PC-3 (cell line): ENCODE measurements at regions not wholly inside any gene's neighbourhood (a gene's known extent, or its start where the extent isn't known, plus 50 kb on each side); places are given as distances from the start of the nearest gene placed in this dataset.

ENCODE experiments used
- ATAC-seq: fragments of 200-7000 bp; cut with Tn5 transposase; 2 replicates; pipeline ENCODE4 v1.9.1; 2020; ENCODE audit warnings: mild to moderate bottlenecking, moderate library complexity
- BruUV-seq: library from RNA; stranded (reverse); fragments of 400-500 nt; replicated peaks from 2 replicates; lab custom pipeline; 2021; lab: Mats Ljungman, UMichigan
- CTCF ChIA-PET: fragments of 300-600 bp; sonication (Branson Sonifier 250); formaldehyde crosslinking; loops from one replicate; lab custom pipeline; 2022; ENCODE audit warnings: antibody characterized with exemption; lab: Charles Lee
- POLR2A ChIA-PET: fragments of 300-600 bp; sonication (Branson Sonifier 250); formaldehyde crosslinking; loops from one replicate; lab custom pipeline; 2022; ENCODE audit warnings: antibody characterized with exemption; ENCODE audit not compliant: unreplicated experiment; lab: Charles Lee
- DNase-seq: peaks from one replicate; pipeline ENCODE4 v3.0.0-alpha.2; 2015
- H2AFZ ChIP-seq: fragments of 300-600 bp; sonication (generic); 2 replicates; pipeline ENCODE4 v1.6.0; 2016; ENCODE audit warnings: antibody characterized with exemption, low read length
- H3F3A ChIP-seq: fragments of 300-600 bp; sonication (generic); one replicate; pipeline ENCODE4 v1.6.0; 2017; ENCODE audit warnings: antibody characterized with exemption, low read length, control low read depth, mild to moderate bottlenecking; ENCODE audit not compliant: unreplicated experiment
- H3K27ac ChIP-seq: fragments of 300-600 bp; sonication (generic); 2 replicates; pipeline ENCODE4 v1.5.1; 2016; ENCODE audit warnings: mild to moderate bottlenecking, low read length
- H3K27me3 ChIP-seq: fragments of 300-600 bp; sonication (generic); 2 replicates; pipeline ENCODE4 v1.6.1; 2016; ENCODE audit warnings: low read length, mixed read lengths
- H3K36me3 ChIP-seq: fragments of 300-600 bp; sonication (generic); 2 replicates; pipeline ENCODE4 v1.6.1; 2016; ENCODE audit warnings: low read depth, mixed run types, low read length, mixed read lengths
- H3K4me1 ChIP-seq: fragments of 300-600 bp; sonication (generic); 2 replicates; pipeline ENCODE4 v1.5.1; 2016; ENCODE audit warnings: low read length; ENCODE audit not compliant: insufficient read depth
- H3K4me2 ChIP-seq: fragments of 300-600 bp; sonication (generic); 2 replicates; pipeline ENCODE4 v1.6.0; 2016; ENCODE audit warnings: low read length
- H3K4me3 ChIP-seq: fragments of 300-600 bp; sonication (generic); 2 replicates; pipeline ENCODE4 v1.5.1; 2016; ENCODE audit warnings: mild to moderate bottlenecking, low read length, mixed read lengths
- H3K79me2 ChIP-seq: fragments of 300-600 bp; sonication (generic); 2 replicates; pipeline ENCODE4 v1.6.1; 2017; ENCODE audit warnings: low read length, mixed read lengths
- H3K9ac ChIP-seq: fragments of 300-600 bp; sonication (generic); 2 replicates; pipeline ENCODE4 v1.6.0; 2016; ENCODE audit warnings: mild to moderate bottlenecking, low read length
- H3K9me2 ChIP-seq: fragments of 300-600 bp; sonication (generic); replicated peaks from 2 replicates; pipeline ENCODE4 v1.6.1; 2016; ENCODE audit warnings: mixed run types, low read length, mixed read lengths
- H3K9me3 ChIP-seq: fragments of 300-600 bp; sonication (generic); 2 replicates; pipeline ENCODE4 v1.6.1; 2016; ENCODE audit warnings: low read length, mixed read lengths
- H4K20me1 ChIP-seq: fragments of 300-600 bp; sonication (generic); 2 replicates; pipeline ENCODE4 v1.6.1; 2016; ENCODE audit warnings: low read length, mixed read lengths
- CTCF ChIP-seq: fragments of 300-600 bp; sonication (generic); conservative IDR thresholded peaks from 2 replicates; pipeline ENCODE4 v1.5.1; 2017; ENCODE audit warnings: antibody characterized with exemption, low read depth, mild to moderate bottlenecking, low read length
- EZH2 ChIP-seq: fragments of 300-600 bp; sonication (generic); IDR thresholded peaks from one replicate; pipeline ENCODE4 v1.6.1; 2017; ENCODE audit warnings: antibody characterized with exemption, mild to moderate bottlenecking, low read length; ENCODE audit not compliant: unreplicated experiment
- EZH2phosphoT487 ChIP-seq: fragments of 300-600 bp; sonication (generic); IDR thresholded peaks from 2 replicates; pipeline ENCODE4 v1.6.1; 2018; ENCODE audit warnings: mild to moderate bottlenecking, antibody characterized with exemption, low read length, borderline replicate concordance
- intact Hi-C: fragments of 100-400 bp; cut with micrococcal nuclease; formaldehyde crosslinking; loops from 2 replicates; pipeline ENCODE4 v1.9.0; 2023

- Histone ChIP-seq H3K4me1 (no peaks in the 10 kb centered on the region), H3K79me2 (no peaks in the 10 kb centered on the region), H3K4me2 (no peak overlapping the region), H3K9me2 (no peaks in the 10 kb centered on the region), H4K20me1 (no peaks in the 10 kb centered on the region), H3K36me3 (no peaks in the 10 kb centered on the region), H2AFZ (no peak overlapping the region), H3K4me3 (no peak overlapping the region), H3K9ac (no peak overlapping the region), H3F3A (no peaks in the 10 kb centered on the region), H3K27me3 (no peaks in the 10 kb centered on the region), H3K27ac (no peak overlapping the region), H3K9me3 (no peaks in the 10 kb centered on the region)
- ChIA-PET CTCF (no interaction called here), POLR2A (no interaction called here)
- intact Hi-C loops, result no loop called here
- BruUV-seq, result no TSS peak
- TF ChIP-seq EZH2phosphoT487, result no peak
- no peak for DNase-seq
- no peak for ATAC-seq
Measured at GRCh38 chr11:112839051-112839450, 122.2 kb upstream of the NCAM1 start.

GRCh38 chr11:112841729-112842128 lies 119.5 kb upstream of the NCAM1 start:
- POLR2A ChIA-PET, result no interaction called here
- ATAC-seq, result no peak

GRCh38 chr11:112842151-112842550 lies 119.1 kb upstream of the NCAM1 start:
- Histone ChIP-seq H3K9ac (no peak overlapping the region), H3K36me3 (no peaks in the 10 kb centered on the region), H3K9me3 (no peaks in the 10 kb centered on the region), H3K79me2 (no peaks in the 10 kb centered on the region), H3K27me3 (no peaks in the 10 kb centered on the region), H4K20me1 (no peaks in the 10 kb centered on the region), H2AFZ (no peak overlapping the region), H3K4me3 (no peak overlapping the region), H3K4me1 (no peaks in the 10 kb centered on the region), H3K4me2 (no peak overlapping the region), H3K9me2 (no peaks in the 10 kb centered on the region), H3K27ac (no peak overlapping the region), H3F3A (no peaks in the 10 kb centered on the region)
- CTCF ChIA-PET, result no interaction called here
- POLR2A ChIA-PET, result no interaction called here
- ATAC-seq (no peak), DNase-seq (no peak)
- TF ChIP-seq CTCF (no peak), EZH2 (no peak), EZH2phosphoT487 (no peak)
- no TSS peak for BruUV-seq
- intact Hi-C loops, result no loop called here

More at GRCh38 chr11:112841729-112842128, 119.5 kb upstream of the NCAM1 start:
- no peak for TF ChIP-seq EZH2
- TF ChIP-seq EZH2phosphoT487, result no peak
- TF ChIP-seq CTCF, result no peak
- H3K9me2 ChIP-seq, result no peaks in the 10 kb centered on the region
- intact Hi-C loops, result no loop called here
- DNase-seq, result no peak
- H3F3A ChIP-seq, result no peaks in the 10 kb centered on the region
- no peaks in the 10 kb centered on the region for H4K20me1 ChIP-seq
- H3K4me2 ChIP-seq, result no peak overlapping the region
- H3K79me2 ChIP-seq, result no peaks in the 10 kb centered on the region
- H3K9ac ChIP-seq, result no peak overlapping the region
- no peak overlapping the region for H3K27ac ChIP-seq
- BruUV-seq, result no TSS peak
- no peaks in the 10 kb centered on the region for H3K36me3 ChIP-seq
- H3K4me1 ChIP-seq, result no peaks in the 10 kb centered on the region
- H2AFZ ChIP-seq, result no peak overlapping the region
- no peaks in the 10 kb centered on the region for H3K9me3 ChIP-seq
- CTCF ChIA-PET, result no interaction called here
- H3K4me3 ChIP-seq, result no peak overlapping the region
- H3K27me3 ChIP-seq, result no peaks in the 10 kb centered on the region
